Limb (tissue), 2 donors: ENCODE measurements at regions not wholly inside any gene's neighbourhood (a gene's known extent, or its start where the extent isn't known, plus 50 kb on each side); places are given as distances from the start of the nearest gene placed in this dataset.

Experiments
- DNase-seq, 2 donors: peaks; one replicate each; pipeline ENCODE4 v3.0.0-alpha.2; 2016; ENCODE audit errors: extremely low spot score in 2 of 2

DNA sequence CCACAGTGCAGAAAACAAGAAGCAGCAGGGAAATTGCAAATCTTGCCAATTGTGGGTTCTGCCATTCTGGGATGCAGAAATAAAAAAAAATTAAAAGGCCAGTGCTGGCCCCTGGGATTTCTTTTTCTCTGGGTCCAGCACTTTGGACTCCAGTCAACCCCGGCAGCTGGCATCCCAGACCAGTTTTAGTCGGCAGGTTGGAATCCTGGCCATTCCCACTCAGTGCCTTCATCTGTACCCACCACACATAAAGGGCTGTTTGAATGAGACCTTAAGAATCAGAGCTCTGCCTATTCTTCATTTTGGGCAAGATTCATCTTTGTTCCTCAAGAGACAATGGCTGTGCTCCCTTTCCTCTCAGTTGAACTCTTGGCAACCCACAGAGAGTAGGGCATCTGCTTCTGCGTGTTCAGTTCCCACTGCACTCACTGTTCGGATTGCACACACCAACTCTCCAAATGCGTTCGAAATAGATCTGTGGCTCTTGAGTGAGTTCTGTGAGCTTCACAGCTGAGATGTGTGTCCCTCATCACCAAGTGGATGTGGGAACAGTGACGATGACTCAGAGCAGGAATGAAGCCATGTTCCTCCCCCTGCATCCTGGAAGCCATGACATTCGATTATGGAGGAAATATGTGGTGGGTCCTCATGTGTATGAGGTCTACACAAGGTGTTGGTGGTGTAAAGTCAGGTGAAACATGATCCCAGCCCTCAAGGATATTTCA lies 63.0 kb upstream of the EGFR start:
- DNase-seq = no peak

DNA sequence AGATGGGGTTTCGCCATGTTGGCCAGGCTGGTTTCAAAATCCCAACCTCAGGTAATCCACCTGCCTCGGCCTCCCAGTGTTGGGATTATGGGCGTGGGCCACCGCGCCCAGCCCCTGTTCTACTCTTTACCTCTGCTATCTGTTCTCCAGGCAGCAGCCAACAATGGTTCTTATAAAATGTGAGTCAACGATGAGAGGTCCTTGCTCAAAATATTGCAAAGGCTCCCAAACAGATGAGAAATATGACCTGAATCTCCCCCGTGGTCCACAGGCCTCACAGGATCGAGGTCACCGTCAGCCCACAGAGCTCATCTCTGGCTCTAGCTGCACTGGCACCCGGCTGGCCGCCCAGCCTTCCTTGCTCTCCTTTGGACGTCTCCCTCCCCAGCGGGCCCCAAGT lies 62.0 kb upstream of the EGFR start:
- no peak for DNase-seq

DNA sequence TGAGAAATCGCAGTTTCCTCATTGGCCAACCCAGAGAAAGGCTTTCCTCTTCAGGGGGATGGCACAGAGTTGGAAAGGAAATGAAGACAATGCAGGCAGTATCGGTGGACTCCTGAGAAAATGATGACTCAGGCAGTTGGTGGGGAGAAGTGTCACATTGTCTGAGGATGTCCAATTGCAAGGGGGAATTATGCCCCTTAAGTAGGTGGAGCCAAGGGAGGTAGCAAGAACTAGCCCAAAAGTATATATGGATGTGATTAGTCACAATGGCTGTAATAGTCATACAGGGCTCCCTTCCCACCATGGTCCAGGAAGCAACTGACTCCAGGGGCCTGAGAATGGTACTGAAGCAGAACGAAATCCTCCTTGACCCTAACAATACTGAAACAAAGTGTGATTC lies 58.3 kb upstream of the EGFR start:
- no peak for DNase-seq

DNA sequence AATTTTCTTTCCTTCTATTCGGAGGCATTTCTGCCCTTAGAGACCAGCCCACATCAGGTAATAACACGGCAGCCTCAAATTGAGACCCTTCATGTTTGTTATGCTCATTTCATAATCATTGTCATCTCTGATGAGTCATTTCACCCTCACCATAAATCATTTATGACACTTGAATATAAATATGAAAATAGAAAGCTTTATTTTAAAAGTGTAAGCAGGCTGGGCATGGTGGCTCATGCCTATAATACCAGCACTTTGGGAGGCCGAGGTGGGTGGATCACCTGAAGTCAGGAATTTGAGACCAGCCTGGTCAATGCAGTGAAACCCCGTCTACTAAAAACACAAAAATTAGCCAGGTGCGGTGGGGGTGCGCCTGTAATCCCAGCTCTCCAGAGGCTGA lies 57.4 kb upstream of the EGFR start:
- no peak for DNase-seq

DNA sequence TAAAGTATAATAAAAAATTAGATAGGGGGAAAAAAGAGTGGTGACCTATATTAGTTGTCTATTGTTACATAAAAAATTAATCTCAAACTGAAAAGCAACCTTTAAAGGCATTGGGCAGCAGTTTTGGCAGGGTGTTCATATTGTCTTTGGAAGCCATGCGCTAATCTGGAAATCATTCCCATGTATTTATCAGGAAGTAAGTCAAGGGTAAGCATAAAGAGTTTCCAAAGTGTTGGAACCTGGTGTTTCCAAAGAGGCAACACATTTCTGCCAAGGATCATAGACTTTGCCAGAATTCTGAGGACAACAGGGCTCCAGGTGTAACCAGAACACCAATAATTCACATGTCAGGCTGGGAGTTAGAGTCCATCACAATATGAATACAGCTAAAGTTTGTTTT lies 55.7 kb upstream of the EGFR start:
- no peak for DNase-seq

DNA sequence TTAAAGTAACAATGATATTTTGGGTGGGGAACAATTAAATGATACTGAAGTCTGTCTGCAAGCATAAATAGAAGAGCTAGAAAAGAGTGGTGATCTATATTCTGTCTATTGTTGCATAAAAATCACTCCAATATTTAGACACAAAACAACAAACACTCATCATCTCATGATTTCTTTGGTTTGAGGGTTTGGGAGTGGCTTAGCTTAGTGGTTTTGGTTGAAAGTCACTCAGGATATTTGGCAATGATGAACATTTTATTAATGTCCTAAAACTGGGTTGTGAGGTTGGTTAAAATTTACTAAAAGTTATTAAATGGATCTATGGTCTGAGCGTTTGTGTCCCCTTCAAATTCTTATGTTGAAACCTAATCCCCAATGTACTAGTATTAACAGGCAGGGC lies 54.7 kb upstream of the EGFR start:
- DNase-seq = no peak

DNA sequence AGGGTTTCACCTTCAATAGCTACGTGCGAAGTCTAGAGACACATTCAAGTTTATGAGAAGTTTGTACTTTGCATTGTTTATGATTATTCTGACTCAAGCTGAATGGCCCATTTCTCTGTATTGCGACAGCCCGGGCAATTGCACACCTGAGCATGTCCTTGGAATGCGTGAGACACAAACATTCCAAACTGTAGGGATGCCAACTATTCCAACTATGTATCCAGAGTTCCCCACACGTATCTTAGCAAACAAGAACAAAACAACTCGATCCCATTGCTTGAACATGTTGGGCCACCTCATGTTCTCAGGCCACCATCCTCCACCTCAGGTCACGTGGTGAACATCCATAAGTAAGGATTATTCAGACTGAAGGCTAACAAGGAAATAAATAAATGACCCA lies 51.4 kb upstream of the EGFR start:
- DNase-seq = no peak

DNA sequence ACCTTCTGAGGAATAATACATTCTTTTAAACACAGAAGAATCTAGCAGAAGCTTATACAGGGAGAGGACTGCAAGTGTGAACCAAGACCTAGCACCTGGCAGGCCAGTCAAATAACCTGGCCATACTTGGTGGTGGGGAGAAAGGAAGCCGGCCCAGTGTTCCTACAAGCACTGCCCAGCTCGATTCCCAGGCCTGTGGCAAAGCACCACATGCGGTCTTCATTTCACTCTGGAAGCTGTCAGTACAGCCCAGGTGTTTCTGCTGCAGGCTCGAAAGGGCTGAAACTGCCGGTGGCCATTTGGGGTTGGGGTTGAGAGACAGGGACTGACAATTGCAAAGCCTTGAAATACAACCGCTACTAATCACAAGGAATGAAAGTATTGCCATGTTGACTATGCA lies 50.8 kb upstream of the EGFR start:
- DNase-seq = no peak
